Common myeloid progenitor, CD34-positive (primary cell): ENCODE measurements at regions not wholly inside any gene's neighbourhood (a gene's known extent, or its start where the extent isn't known, plus 50 kb on each side); places are given as distances from the start of the nearest gene placed in this dataset.

Experiments used
- CTCF ChIA-PET: fragments of 350-600 bp; sonication (Branson Sonifier 250); formaldehyde crosslinking; loops from one replicate; lab custom pipeline; 2021; ENCODE audit warnings: antibody characterized with exemption; lab: Charles Lee
- POLR2A ChIA-PET: fragments of 350-600 bp; sonication (Branson Sonifier 250); formaldehyde crosslinking; loops from one replicate; lab custom pipeline; 2021; ENCODE audit warnings: antibody characterized with exemption; lab: Charles Lee
- DNase-seq, 3 donors: peaks; one replicate each; pipeline versions ENCODE4 v3.0.0 to v3.0.0-alpha.2; 2013
- H3K27ac ChIP-seq, 2 experiments: 1 replicate in 1 of 2; 2 replicates in 1 of 2; pipeline ENCODE4 v1.7.0; 2013; ENCODE audit warnings: inconsistent platforms in 2 of 2, low read length in 2 of 2, mild to moderate bottlenecking in 2 of 2, low read depth in 1 of 2, moderate library complexity in 1 of 2; ENCODE audit not compliant: severe bottlenecking in 2 of 2, insufficient read depth in 1 of 2, poor library complexity in 1 of 2
- H3K27me3 ChIP-seq, 5 experiments: replicated peaks in 2 of 5; 1 replicate in 3 of 5; 2 replicates in 2 of 5; pipeline versions ENCODE4 v1.6.1 to v1.7.0; 2013; ENCODE audit warnings: low read length in 4 of 5, mild to moderate bottlenecking in 2 of 5, moderate library complexity in 2 of 5, inconsistent platforms in 1 of 5; ENCODE audit not compliant: insufficient read depth in 5 of 5, control insufficient read depth in 4 of 5
- H3K36me3 ChIP-seq, 4 experiments: 1 replicate in 2 of 4; 2 replicates in 2 of 4; pipeline versions ENCODE4 v1.6.1 to v1.7.0; 2013; ENCODE audit warnings: low read length in 3 of 4, control low read depth in 1 of 4, mild to moderate bottlenecking in 1 of 4; ENCODE audit not compliant: control insufficient read depth in 4 of 4, insufficient read depth in 4 of 4
- H3K4me1 ChIP-seq, 4 experiments: 1 replicate in 3 of 4; 2 replicates in 1 of 4; pipeline versions ENCODE4 v1.6.1 to v1.7.1; 2013; ENCODE audit warnings: low read length in 3 of 4, mild to moderate bottlenecking in 3 of 4, control low read depth in 1 of 4, inconsistent platforms in 1 of 4, moderate library complexity in 1 of 4; ENCODE audit not compliant: control insufficient read depth in 4 of 4, insufficient read depth in 4 of 4; ENCODE audit errors: control extremely low read depth in 1 of 4
- H3K4me3 ChIP-seq, 7 experiments: 1 replicate in 4 of 7; 2 replicates in 3 of 7; pipeline versions ENCODE4 v1.5.1 to v1.7.0; 2013; ENCODE audit warnings: mild to moderate bottlenecking in 7 of 7, low read length in 6 of 7, moderate library complexity in 6 of 7, inconsistent platforms in 2 of 7, low read depth in 2 of 7, control low read depth in 1 of 7; ENCODE audit not compliant: insufficient read depth in 4 of 7, control insufficient read depth in 1 of 7; ENCODE audit errors: extremely low read depth in 1 of 7
- H3K9me3 ChIP-seq, 5 experiments: 1 replicate in 4 of 5; 2 replicates in 1 of 5; pipeline versions ENCODE4 v1.6.1 to v1.7.1; 2013; ENCODE audit warnings: low read length in 4 of 5, mild to moderate bottlenecking in 2 of 5, inconsistent platforms in 1 of 5, low read depth in 1 of 5, moderate library complexity in 1 of 5; ENCODE audit not compliant: control insufficient read depth in 4 of 5, insufficient read depth in 2 of 5; ENCODE audit errors: control extremely low read depth in 1 of 5
- WGBS: methylation state at CpG from one replicate; pipeline ENCODE4 v1.1.5; 2013; ENCODE audit not compliant: insufficient coverage; 5-methylcytosine and 5-hydroxymethylcytosine counted together

DNA sequence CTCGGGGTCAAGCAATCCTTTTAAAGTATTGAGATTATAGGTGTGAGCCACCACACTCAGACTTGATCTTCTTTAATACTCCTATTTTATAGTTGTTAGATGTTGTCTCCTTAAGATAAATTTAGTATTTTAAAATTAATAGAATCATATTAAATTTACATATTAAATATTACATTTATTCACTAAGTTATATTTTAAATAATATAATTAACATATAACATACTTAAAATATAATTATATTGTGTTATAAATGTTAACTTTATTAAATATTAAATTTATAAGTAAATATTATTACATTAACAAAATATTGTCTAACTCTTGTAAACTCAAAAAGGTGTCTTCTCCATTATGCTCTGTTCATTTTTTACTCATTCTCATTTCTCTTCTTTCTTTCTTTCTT lies 675.9 kb upstream of the ADGRL4 start:
- peaks cover 0 to 6% (median 0%) of the 10 kb centered on the region in 5 experiments for H3K9me3 ChIP-seq
- POLR2A ChIA-PET = no interaction called here
- no peak for DNase-seq
- CTCF ChIA-PET = no interaction called here
- no peak overlapping the region for H3K4me3 ChIP-seq
- no peaks in the 10 kb centered on the region for H3K27me3 ChIP-seq
- no CpG with 5 or more reads among the region's 1 CpG for WGBS
- H3K4me1 ChIP-seq = no peaks in the 10 kb centered on the region
- no peak overlapping the region for H3K27ac ChIP-seq
- H3K36me3 ChIP-seq = no peaks in the 10 kb centered on the region

DNA sequence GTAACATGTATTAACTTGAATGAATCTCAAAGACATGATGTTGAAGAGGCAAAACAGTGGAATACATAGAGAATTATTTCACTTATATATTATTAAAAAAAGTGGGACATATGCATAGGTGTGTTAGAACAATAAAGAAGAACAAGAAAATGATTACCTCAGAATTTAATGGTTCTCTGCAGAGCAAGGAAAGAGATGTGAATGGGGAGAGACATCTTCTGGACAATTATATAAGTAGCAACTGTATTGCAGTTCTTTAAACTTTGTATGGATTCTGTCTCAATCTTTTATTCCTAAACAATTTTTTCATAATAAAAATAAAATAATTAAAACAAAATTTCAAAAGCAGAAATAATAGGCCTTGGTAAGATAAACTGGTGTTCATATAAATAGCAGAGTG lies 674.9 kb upstream of the ADGRL4 start:
- H3K27ac ChIP-seq = no peak overlapping the region
- no peaks in the 10 kb centered on the region for H3K36me3 ChIP-seq
- peaks cover 0 to 6% (median 0%) of the 10 kb centered on the region in 5 experiments for H3K9me3 ChIP-seq
- POLR2A ChIA-PET = no interaction called here
- no peaks in the 10 kb centered on the region for H3K4me1 ChIP-seq
- no peaks in the 10 kb centered on the region for H3K27me3 ChIP-seq
- no peak for DNase-seq
- H3K4me3 ChIP-seq = no peak overlapping the region
- CTCF ChIA-PET = no interaction called here

DNA sequence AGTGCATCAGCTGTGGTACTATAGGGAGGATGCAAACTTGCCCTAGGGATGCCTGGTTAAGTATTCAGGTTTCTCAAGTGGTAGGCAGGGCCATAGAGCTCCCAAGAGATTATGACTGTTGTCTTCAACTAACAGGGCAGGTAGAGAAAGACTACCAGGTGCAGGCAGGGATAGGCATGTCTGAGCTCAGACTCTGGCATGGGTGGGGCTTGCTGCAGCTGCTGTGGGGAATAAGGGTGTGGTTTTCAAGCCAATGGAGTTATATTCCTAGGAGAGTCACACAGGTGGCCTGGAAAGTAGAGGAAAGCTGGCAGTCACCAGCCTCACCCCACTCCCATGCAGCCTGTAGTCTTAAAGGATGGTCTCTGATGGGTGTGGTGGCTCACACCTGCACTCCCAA lies 673.4 kb upstream of the ADGRL4 start:
- ChIA-PET POLR2A (no interaction called here), CTCF (no interaction called here)
- no peak for DNase-seq
- H3K4me1 ChIP-seq = no peaks in the 10 kb centered on the region
- H3K4me3 ChIP-seq = no peak overlapping the region
- H3K9me3 ChIP-seq = peaks cover 0 to 6% (median 0%) of the 10 kb centered on the region in 5 experiments
- no peak overlapping the region for H3K27ac ChIP-seq
- H3K36me3 ChIP-seq = no peaks in the 10 kb centered on the region
- H3K27me3 ChIP-seq = no peaks in the 10 kb centered on the region

DNA sequence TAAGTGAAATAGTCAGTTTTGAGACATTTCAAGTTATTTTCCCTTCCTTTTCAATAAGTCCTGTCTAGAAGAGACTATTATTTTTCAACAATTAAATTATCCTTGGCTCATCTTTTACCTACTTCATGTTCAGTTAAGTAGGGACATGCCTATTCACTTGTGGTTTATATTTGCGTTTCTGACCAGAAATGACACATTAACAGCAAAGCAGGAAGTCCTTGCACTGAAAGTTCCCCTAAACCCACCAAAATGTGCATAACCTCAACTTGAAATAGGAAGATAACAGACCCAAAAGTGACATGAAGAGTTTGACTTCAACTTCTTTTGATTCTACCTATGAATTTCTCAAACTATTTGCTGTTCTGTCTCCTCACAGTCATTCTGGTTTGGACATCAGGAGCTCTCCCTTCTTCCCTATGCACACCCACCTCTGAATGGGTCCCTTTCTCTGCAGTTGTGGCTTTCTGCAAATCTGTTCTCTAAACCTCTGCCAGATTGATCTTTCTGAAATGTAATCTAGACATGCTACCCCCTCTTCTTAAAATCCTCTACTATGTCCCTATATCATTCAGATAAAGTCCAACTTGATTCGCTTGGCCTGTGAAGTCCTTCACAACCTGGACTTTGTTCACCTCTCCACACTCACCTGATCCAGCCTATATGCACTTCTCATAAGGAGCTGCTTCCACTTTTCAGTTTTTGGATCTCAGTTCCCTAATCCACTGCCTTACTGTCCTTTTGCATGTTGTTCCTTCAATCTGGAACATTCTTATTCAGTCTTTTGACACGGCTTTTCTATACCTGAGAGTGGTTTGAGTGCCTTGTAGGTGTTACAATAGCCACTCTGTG lies 661.5 kb upstream of the ADGRL4 start:
- POLR2A ChIA-PET = no interaction called here
- Histone ChIP-seq H3K27me3 (no peaks in the 10 kb centered on the region), H3K4me1 (peaks cover 0 to 7% (median 3%) of the 10 kb centered on the region in 4 experiments), H3K9me3 (no peaks in the 10 kb centered on the region), H3K4me3 (no peak overlapping the region), H3K27ac (no peak overlapping the region), H3K36me3 (no peaks in the 10 kb centered on the region)
- peak in 1 of 3 donors; percentile 47 for DNase-seq
- 40% methylated on average over 2 of the region's 3 CpGs for WGBS
- CTCF ChIA-PET = no interaction called here

DNA sequence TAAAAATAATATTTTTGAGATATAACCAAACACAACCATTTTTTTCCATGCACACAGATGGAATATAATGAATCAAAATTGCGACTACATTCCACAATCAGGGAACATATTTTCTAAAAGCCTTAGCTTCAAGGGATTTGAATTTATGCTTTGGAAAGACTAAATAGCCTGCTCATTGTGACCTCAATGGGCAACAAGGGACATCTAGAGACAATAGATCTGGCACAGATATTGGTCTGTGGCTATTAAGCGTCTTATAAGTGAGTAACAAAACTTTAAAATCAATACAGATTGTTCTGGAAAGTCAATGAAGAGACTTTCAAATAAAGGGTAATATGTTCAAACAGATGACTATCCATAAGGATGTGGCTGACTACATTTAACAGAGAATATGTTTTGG lies 660.6 kb upstream of the ADGRL4 start:
- WGBS = no CpG with 5 or more reads among the region's 2 CpGs
- H3K4me3 ChIP-seq = no peak overlapping the region
- ChIA-PET CTCF (no interaction called here), POLR2A (no interaction called here)
- no peak overlapping the region for H3K27ac ChIP-seq
- H3K4me1 ChIP-seq = peaks cover 0 to 7% (median 3%) of the 10 kb centered on the region in 4 experiments
- H3K36me3 ChIP-seq = no peaks in the 10 kb centered on the region
- no peak for DNase-seq
- no peaks in the 10 kb centered on the region for H3K27me3 ChIP-seq
- H3K9me3 ChIP-seq = no peaks in the 10 kb centered on the region

DNA sequence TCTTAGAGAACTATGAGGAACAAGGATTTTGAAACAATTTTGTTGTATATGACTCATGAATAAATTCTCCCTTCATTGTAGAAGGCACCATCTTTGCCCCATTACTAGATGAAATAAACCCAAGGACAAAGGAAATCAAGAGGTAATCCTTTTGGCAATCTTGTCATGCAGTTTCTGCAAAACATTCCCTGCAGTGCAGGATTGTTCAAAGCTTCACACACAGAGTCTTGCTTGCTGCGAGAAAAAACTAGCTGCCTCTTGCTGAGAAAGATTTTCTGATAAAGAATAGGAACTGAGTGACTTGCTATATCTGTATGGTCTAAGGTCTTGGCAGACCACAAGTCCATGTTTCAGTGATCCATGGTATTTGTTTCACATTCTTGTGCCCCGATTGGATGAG lies 657.4 kb upstream of the ADGRL4 start:
- ChIA-PET POLR2A (no interaction called here), CTCF (no interaction called here)
- Histone ChIP-seq H3K27ac (no peak overlapping the region), H3K4me1 (peaks cover 0 to 7% (median 3%) of the 10 kb centered on the region in 4 experiments), H3K4me3 (no peak overlapping the region), H3K27me3 (no peaks in the 10 kb centered on the region), H3K36me3 (no peaks in the 10 kb centered on the region), H3K9me3 (no peaks in the 10 kb centered on the region)
- WGBS = 0% methylated on average over 1 of the region's 2 CpGs
- DNase-seq = peak in 1 of 3 donors; percentile 8

DNA sequence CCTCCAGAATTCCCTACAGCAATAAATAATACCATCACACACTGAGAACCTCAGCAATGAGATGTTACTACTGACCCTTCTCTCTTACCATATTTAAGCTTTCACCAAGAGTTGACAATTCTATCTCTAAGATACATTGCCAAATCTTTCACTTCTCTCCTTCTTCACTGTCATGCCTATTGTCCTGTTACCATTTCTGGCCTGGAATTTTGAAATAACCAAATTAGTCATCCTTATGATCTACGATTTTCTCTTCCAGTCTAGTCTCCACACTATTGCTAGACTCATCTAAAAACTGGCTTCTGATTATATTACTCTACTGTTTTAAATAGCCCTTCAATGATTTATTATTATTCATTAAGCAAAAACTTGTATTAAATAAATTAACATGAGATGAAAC lies 656.1 kb upstream of the ADGRL4 start:
- ChIA-PET POLR2A (no interaction called here), CTCF (no interaction called here)
- no peak overlapping the region for H3K27ac ChIP-seq
- H3K36me3 ChIP-seq = no peaks in the 10 kb centered on the region
- WGBS = 100% methylated on average over 1 of the region's 1 CpG
- DNase-seq = no peak
- H3K4me3 ChIP-seq = no peak overlapping the region
- H3K9me3 ChIP-seq = no peaks in the 10 kb centered on the region
- H3K27me3 ChIP-seq = no peaks in the 10 kb centered on the region
- H3K4me1 ChIP-seq = no peaks in the 10 kb centered on the region
